NCI-H345 (cell line): ENCODE measurements at regions not wholly inside any gene's neighbourhood (a gene's known extent, or its start where the extent isn't known, plus 50 kb on each side); places are given as distances from the start of the nearest gene placed in this dataset.
A peak's percentile ranks its signal among the peaks of the same experiment; 100 is the strongest.

ENCODE experiments used
- DNase-seq: peaks from one replicate; lab custom pipeline; 2025; lab: John Stamatoyannopoulos, UW

- peak; percentile 1 for DNase-seq
Measured at GRCh38 chr15:94535298-94536048, 304.1 kb downstream of the MCTP2 start.

- no peak for DNase-seq
Measured at GRCh38 chr15:94536549-94536948, 305.2 kb downstream of the MCTP2 start.

GRCh38 chr15:94538280-94538679 lies 306.9 kb downstream of the MCTP2 start:
- DNase-seq = no peak

- DNase-seq = no peak
Measured at GRCh38 chr15:94542391-94542790, 311.0 kb downstream of the MCTP2 start.

- no peak for DNase-seq
Measured at GRCh38 chr15:94546808-94547207, 315.4 kb downstream of the MCTP2 start.

- DNase-seq = no peak
Measured at GRCh38 chr15:94547711-94548110, 316.4 kb downstream of the MCTP2 start.

- no peak for DNase-seq
Measured at GRCh38 chr15:94555841-94556519, 324.6 kb downstream of the MCTP2 start.

GRCh38 chr15:94561036-94561689 lies 329.8 kb downstream of the MCTP2 start:
- no peak for DNase-seq

GRCh38 chr15:94563456-94563855 lies 332.1 kb downstream of the MCTP2 start:
- no peak for DNase-seq

- DNase-seq = peak; percentile 12
Measured at GRCh38 chr15:94576889-94577533, 345.6 kb downstream of the MCTP2 start.

GRCh38 chr15:94579286-94579685 lies 347.9 kb downstream of the MCTP2 start:
- DNase-seq = no peak

- DNase-seq = no peak
Measured at GRCh38 chr15:94580211-94580885, 349.0 kb downstream of the MCTP2 start.

GRCh38 chr15:94582368-94582767 lies 351.0 kb downstream of the MCTP2 start:
- no peak for DNase-seq

GRCh38 chr15:94584833-94585244 lies 353.5 kb downstream of the MCTP2 start:
- no peak for DNase-seq

GRCh38 chr15:94586099-94586498 lies 354.7 kb downstream of the MCTP2 start:
- DNase-seq = no peak

GRCh38 chr15:94587113-94587512 lies 355.8 kb downstream of the MCTP2 start:
- no peak for DNase-seq

GRCh38 chr15:94588993-94589392 lies 357.6 kb downstream of the MCTP2 start:
- no peak for DNase-seq

GRCh38 chr15:94592495-94592894 lies 361.1 kb downstream of the MCTP2 start:
- DNase-seq = no peak

GRCh38 chr15:94596707-94597106 lies 365.3 kb downstream of the MCTP2 start:
- no peak for DNase-seq

- DNase-seq = no peak
Measured at GRCh38 chr15:94600505-94600904, 369.1 kb downstream of the MCTP2 start.

- DNase-seq = no peak
Measured at GRCh38 chr15:94602754-94603470, 371.6 kb downstream of the MCTP2 start.
